OCI-LY1 (cell line): ENCODE measurements at regions not wholly inside any gene's neighbourhood (a gene's known extent, or its start where the extent isn't known, plus 50 kb on each side); places are given as distances from the start of the nearest gene placed in this dataset.

ENCODE experiments used
- EZH2 ChIP-seq: fragments of 200-600 bp; sonication (generic), shearing (Covaris generic); IDR thresholded peaks from 2 replicates; pipeline ENCODE4 v1.8.0; 2017; ENCODE audit warnings: borderline replicate concordance, mixed run types, mild to moderate bottlenecking, antibody characterized with exemption, low read length, moderate library complexity, mixed read lengths
- TF ChIP-seq, protein P1 (sequence below): fragments of 200-600 bp; sonication (generic), shearing (Covaris generic); IDR thresholded peaks from 2 replicates; pipeline ENCODE4 v1.5.1; 2017; ENCODE audit warnings: mild to moderate bottlenecking, antibody characterized with exemption, low read length, moderate library complexity, mixed read lengths

DNA sequence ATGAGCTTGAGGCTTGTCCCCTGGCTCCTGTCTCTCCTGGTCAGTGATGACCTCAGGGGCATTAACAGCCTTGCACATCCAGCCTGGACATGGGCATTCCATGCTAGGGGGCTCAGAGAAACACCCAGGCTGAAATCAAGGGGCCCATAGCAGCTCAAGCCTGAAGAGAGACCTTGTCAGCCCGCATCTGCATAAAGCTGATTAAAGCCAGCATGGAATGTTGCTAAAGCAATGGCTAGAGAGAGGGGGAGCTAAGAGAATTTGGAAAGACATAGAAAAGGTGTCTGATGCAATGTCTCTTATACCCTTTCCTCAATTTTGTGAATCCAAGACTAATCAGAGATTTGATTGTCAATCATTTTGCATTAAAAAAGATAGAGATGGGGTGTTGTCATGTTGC, 51.4 kb upstream of the WSCD1 start:
- TF ChIP-seq EZH2, result no peak
- TF ChIP-seq, protein P1, sequence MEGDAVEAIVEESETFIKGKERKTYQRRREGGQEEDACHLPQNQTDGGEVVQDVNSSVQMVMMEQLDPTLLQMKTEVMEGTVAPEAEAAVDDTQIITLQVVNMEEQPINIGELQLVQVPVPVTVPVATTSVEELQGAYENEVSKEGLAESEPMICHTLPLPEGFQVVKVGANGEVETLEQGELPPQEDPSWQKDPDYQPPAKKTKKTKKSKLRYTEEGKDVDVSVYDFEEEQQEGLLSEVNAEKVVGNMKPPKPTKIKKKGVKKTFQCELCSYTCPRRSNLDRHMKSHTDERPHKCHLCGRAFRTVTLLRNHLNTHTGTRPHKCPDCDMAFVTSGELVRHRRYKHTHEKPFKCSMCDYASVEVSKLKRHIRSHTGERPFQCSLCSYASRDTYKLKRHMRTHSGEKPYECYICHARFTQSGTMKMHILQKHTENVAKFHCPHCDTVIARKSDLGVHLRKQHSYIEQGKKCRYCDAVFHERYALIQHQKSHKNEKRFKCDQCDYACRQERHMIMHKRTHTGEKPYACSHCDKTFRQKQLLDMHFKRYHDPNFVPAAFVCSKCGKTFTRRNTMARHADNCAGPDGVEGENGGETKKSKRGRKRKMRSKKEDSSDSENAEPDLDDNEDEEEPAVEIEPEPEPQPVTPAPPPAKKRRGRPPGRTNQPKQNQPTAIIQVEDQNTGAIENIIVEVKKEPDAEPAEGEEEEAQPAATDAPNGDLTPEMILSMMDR, result no peak
